ENCODE measurements at regions not wholly inside any gene's neighbourhood (a gene's known extent, or its start where the extent isn't known, plus 50 kb on each side); places are given as distances from the start of the nearest gene placed in this dataset.
"Not testable (repeated sequence)": the region's sequence is repeated elsewhere in the genome, so short reads cannot be mapped to it uniquely, and the experiment has no call there.

DNA sequence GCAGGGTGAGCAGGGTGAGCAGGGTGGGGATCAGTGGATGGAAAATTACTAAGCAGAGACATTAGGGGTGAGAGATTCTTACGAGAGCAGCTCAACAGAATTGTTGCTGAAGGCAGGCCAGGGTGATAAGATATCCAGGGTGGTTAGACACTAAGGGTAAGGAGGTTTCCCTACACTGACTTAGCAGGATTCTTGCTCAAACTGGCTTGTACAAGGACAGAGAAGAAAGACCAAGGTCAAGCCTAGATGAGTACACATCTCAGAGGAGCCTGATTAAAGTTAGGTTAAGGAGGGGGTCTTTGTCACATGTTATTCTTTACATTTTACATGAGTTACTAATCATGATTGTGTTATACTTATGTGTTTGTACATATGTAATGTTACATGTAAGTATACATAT is 262.8 kb upstream of the FANCL start:
- DNase-seq (ENCODE audit: low spot score in 2 of 2) (no peak), FAIRE-seq (no peak)

DNA sequence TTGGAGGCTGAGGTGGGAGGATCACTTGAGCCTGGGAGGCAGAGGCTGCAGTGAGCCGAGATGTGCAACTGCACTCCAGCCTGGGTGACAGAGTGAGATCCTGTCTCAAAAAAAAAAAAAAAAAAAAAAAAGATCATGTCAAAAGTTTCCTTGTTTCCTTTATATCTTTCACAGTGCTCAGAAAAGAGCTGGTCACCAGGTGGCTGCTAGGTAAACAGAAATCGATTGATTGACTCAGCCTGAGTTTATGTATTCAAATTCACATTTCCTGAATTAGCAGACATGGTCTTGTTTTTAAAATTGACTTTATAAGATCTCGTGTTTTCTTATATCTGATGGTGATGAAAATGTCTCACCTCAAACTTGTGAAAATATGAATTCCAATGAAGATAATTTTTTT is 261.8 kb upstream of the FANCL start:
- DNase-seq (ENCODE audit: low spot score in 2 of 2) (no peak), FAIRE-seq (no peak)

DNA sequence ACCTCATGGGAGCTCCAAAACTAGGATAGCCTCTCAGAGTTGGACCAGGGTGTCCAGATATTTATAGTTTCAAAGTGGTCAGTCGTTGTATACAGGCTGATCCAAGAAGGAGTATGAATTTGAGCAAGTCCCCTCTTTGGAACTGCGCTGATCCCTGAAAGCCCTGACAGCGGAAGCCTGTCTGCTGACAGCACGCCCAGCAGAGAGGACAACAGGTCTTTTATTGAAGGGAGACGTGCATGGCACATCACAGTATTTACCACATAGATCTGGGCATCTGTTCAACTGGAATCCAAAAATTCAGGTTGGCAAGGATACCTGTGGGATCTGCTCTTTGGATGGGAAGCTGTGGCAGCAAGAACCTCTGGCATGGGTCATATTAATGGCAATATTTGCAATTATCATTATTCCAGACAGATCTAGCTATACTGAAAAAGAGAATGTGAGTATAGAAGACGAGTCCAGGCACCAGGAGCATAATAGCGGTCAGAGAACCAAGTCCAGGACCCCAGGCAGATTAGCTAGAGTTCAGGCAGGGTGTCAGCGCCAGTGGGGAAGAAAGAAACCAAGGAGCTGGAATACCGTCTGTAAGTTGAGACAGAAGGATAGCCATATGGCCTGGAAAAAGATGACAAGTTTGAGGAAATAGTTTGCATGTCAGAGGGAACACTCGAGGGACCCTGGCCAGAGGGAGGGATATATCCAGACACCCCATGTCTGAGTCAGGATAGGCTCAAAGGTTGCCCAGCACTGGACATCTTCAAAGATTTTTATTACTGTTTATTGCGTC is 260.4 kb upstream of the FANCL start:
- DNase-seq (ENCODE audit: low spot score in 2 of 2) = no peak
- no peak for FAIRE-seq

DNA sequence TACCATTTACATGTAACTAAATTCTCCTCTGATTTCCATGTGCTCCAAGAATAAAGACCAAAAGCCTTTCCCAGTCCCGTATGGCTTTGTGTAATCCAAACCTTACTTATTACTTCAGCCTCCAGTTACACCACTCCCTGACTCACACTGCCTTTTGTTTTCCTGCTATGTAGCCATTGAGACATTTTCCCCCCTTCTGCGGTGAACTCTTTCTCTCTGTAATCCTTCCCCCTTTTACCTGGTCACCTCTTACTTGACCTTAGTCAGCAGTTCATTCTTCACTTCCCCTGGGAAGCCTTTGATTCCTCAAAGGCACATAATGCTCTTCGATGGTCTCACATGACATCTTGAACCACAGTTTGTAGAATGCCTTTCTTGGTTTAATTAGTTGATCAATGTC is 256.0 kb upstream of the FANCL start:
- no peak for DNase-seq (ENCODE audit: low spot score in 2 of 2)
- FAIRE-seq = no peak

DNA sequence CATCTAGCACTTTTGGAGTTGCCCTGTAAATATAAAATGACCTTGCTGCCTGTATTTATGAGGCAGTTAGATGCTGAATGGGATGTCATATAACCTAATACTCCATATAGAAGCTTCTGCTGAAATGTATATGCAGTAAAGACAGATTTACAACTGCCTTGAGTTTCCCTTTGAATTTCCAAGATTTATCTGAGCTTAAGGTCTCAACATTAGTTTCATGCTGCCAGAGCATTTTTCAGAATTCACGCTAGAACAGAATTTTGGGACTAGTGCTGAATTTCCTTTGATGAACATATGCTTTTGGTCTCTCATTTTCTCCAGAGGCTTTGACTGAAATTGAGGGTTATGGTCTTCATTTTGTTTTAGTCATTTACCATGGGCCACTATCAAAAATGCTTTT is 254.7 kb upstream of the FANCL start:
- DNase-seq (ENCODE audit: low spot score in 2 of 2) (no peak), FAIRE-seq (no peak)

DNA sequence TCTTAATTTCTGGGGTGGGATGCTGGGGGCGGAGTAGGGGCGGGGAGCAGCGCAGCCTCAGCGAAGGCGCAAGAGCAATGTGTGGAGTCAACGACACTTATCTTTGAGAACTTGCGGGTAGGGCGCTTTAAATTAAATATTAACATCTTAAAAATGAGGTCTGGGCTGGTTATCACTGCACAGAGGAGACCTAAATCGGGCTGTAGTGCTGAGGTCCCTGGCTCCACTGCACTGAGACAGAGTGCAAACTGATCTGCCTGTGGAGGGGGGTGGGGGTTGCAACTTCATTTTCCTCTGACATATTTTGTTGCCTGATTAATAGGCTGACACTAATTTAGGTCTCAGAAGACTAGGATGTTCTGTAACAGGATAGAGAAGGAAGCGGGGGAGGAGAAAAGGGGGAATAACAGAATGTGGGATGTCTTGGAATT is 253.0 kb upstream of the FANCL start:
- no peak for FAIRE-seq
- no peak for DNase-seq (ENCODE audit: low spot score in 2 of 2)

DNA sequence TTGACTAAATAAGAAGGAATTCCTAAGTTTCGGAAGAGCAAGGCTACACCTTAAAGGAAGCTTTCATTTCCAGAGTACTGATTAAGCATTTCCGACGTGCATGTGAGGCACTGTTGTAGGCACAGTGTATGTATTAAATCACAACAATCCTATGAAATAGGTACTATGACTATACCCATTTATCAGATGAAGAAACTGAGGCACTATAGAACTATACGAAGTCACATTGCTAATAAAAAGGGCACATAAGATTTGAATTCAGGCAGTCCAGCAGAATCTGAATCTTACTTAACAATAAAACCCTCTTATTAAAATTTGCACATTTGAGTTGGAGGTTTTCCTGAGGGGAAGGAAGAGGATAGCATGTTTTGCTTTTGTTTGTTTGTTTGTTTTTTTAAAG is 243.5 kb upstream of the FANCL start:
- DNase-seq (ENCODE audit: low spot score in 2 of 2) = no peak
- no peak for FAIRE-seq

DNA sequence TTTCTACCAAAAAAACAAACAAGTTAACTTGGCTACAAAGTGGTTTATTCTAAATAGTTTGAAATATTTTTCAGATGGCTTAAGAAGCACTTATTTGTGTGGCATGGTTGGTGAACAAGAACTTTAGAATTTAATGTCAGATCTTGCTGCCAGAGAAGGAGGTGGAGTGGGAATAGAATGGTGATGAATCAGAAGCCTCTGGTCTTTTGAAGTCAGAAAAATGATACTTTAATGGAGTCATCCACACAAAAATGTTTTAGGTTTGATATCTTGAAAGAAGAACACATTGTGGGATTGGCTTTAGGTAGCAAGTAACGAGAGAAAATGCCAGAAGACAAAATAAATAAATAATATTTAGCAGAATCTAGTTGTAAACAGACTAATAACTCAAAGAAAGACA is 243.1 kb upstream of the FANCL start:
- FAIRE-seq = no peak
- DNase-seq (ENCODE audit: low spot score in 2 of 2) = no peak

DNA sequence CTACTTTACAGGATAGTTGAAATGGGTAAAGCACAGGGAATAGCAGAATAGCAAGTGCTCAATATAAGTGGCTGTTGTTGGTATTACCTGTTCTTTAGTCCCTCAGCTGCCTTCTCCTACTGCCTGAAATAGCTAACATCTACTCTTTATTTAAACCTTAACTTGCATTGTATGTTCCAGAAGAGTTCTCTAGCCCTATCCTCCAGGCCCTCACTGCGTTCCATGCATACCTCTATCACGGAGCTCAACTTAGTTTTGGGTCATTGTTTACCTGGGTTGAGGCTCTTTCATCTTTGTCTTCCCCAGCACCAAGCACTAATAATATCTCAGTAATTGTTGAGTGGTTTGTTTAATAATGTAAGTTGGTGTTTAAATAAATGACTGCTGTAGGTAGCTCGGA is 242.2 kb upstream of the FANCL start:
- FAIRE-seq = no peak
- no peak for DNase-seq (ENCODE audit: low spot score in 2 of 2)

DNA sequence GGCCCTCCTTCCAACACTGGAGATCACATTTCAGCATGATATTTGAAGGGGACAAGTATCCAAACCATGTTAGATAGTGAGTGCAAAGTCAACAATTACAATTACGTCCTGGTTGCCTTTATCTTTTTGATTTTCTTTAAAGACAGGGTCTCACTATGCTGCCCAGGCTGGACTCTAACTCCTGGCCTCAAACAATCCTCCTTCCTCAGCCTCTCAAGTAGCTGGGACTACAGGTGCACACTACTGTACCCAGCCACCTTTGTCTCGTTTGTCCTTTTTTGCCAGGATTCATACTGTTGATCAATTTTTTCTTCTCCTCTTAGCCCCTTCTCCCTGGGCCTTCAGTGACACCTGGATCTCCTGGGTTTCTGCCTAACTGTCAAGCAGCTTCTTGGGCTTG is 240.5 kb upstream of the FANCL start:
- DNase-seq (ENCODE audit: low spot score in 2 of 2) (no peak), FAIRE-seq (no peak)

DNA sequence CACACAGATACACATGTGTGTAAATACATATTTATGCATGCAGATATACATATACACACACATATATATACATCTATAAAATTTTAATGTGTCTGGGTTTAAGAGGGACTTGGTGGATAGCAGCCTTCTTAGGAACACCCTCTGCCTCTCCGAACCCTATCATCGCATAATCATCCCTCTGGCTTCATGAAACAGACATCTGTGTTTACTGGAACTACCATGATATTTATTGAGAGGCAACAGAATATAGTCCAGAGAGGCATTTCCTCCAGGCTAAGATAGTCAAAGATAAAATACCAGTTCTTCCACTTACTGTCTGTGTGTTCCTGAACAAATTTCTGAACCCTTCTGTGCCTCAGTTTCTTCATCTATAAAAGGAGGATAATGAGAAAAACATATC is 239.0 kb upstream of the FANCL start:
- FAIRE-seq (no peak), DNase-seq (ENCODE audit: low spot score in 2 of 2) (no peak)

DNA sequence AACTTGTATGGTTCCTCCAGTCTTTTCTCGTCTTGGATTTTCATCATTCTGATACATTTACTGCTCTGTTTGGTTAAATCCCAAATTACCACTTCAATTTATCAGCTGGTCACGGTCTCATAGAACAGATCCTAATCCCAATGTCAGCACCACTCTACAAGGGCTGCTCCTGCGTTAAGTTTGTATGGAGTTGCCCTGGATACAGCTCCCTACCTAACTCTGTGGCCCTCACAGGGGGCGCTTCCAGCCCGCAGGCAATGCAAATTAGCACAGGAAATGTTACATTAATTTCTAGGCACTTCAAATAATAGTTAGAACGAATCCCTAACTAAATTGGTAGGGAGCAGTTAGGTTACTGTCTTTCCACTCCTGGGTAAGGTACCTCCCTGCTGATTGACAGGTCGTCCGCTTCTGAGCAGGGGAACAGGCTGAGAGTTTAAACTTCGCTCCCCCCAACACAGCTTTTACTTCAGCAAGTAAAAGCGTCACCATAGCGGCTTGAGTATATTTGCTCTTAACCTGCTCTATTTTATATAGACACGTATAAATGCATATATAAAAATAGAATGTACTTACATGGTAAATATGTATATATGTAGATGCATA is 238.5 kb upstream of the FANCL start:
- FAIRE-seq (no peak), DNase-seq (ENCODE audit: low spot score in 2 of 2) (no peak)

DNA sequence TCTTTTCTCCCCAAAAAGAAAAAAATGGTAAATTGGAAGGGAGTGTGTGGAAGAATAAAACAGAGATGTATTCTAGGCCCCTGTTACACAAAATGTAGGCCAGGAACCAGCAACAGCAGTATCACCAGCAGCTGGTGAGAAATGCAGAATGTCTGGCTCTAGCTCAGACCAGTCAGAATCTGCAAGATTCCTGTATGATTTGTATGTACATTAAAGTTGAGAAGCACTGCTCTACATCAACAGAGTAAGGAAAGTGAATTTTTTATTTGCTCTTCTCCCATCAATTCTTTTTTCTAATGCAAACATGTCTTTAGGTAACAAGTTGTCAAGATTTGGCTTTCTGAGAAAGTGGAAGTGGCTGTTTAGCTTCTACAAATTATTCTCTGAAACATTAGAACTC is 235.4 kb upstream of the FANCL start:
- DNase-seq (ENCODE audit: low spot score in 2 of 2) (no peak), FAIRE-seq (no peak)

DNA sequence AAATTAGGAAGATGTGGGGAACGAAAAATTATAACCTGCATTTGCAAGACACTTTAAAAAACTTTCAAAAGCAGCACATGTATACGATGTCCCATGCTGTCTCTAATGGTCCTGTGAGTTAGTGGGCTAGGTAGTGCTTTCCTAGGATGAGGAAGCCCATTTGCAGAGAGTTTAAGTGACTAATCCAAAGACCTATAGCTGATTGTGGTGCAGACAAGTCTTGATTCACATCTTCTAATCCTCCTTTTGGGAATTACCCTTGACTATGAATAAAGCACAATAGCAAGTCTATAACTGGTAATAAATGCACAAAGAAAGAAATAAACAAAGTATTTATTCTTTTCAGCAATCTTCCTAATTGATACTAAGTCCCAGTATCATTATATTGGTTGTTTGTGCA is 234.6 kb upstream of the FANCL start:
- FAIRE-seq (no peak), DNase-seq (ENCODE audit: low spot score in 2 of 2) (no peak)

DNA sequence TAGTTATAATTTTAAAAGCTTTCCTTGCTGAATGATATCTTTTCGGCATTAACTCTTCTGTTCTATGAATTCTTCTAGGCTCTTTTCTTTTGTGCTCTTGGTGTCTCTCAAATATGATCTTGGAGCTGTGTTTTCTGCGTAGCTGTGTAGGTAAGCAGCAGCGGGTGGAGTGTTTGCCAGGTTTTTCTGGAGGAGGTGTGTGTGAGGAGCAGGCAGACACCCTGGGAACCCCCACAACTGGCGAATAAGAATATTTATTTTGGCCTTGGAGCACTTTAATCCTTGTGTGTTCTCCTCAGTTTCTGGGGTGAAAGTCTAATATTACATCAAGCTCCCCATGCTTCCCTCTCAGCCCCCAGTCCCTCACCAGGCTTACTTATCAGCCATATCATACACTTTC is 232.0 kb upstream of the FANCL start:
- FAIRE-seq = no peak

DNA sequence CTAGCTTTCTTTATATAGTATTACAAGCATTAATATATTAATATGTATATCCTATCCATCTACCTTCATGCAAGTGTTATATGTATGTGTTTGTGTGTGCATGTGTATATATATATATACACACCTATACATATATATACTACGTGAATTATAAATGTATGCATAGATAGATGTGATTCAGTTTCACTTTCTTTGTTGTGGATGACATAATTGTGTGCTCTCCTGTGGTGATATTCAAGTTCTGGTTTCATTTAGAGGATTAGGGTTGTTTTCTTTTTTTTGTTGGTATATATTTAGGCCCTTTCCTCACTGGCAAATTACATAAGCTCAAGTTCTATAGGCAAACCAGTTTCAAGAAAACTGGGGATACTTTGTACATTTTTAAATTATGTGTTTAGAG is 225.7 kb upstream of the FANCL start:
- DNase-seq (ENCODE audit: low spot score in 2 of 2) (no peak), FAIRE-seq (no peak)

More for the DNA sequence above, 232.0 kb upstream of the FANCL start:
- no peak for DNase-seq (ENCODE audit: low spot score in 2 of 2)

DNA sequence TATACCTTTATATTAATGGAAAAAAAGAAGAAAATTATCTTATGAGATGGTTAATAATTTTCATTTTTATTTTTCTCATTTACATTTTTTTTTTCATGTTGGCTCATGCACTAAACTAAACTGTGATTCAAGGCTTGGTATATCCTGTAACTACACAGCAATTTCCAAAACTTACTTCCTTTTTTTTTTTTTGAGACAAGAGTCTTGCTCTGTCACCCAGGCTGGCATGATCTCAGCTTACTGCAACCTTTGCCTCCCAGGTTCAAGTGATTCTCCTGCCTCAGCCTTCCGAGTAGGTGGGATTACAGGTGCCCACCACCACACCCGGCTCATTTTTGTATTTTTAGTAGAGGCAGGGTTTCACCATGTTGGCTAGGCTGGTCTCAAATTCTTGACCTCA is 224.9 kb upstream of the FANCL start:
- DNase-seq (ENCODE audit: low spot score in 2 of 2); FAIRE-seq: not testable (repeated sequence)

DNA sequence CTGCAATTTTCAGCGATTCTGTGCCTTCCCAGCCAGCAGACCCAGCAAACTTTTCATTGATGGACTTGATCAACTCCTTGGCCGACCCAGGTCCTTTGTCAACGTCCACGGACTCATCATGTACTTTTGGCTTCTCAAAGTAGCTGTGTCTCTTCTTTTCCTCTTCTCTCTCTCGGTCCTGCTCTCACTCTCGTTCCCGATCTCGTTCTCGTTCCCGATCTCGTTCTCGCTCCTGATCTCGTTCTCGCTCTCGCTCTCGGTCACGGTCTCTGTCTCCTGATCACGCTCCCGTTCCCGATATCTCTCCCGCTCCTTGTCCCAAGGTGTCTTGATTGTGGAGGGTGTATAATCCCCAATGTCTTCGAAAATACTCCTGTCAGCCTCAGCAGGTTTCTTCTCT is 219.5 kb upstream of the FANCL start:
- DNase-seq (ENCODE audit: low spot score in 2 of 2) (no peak), FAIRE-seq (no peak)

DNA sequence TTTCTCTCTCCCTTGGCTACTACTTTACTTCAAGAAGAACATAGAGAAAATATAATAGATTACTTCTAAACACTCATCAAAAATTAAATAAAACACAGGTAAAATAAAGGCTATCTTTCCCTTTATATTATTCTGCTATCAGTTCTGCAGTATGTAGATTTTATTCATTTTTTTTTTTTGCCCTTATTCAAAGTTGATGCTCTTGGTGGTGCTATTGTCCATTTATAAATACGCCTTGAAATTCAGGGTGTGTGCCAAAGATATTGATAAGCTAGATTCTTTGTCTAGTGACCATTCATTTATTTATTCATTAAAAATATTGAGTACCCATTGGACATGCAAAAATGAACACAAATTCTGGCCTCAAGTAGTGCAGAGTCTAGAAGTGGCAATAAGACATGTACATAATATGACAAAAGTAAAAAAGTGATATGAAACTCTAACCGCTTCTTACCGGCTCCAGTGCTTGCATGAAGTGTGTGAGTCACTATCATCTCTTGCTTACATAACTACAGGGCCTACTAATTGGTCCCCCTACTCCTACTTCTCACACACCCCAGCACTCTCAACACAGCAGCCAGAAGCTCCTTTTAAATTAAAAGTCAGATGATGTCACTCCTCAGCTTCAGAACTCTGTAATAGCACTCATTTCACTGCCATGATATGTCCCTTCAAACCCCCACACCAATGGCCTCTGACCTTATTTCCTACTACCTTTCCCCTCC is 208.3 kb upstream of the FANCL start:
- DNase-seq (ENCODE audit: low spot score in 2 of 2) (no peak), FAIRE-seq (peak; percentile 82)

DNA sequence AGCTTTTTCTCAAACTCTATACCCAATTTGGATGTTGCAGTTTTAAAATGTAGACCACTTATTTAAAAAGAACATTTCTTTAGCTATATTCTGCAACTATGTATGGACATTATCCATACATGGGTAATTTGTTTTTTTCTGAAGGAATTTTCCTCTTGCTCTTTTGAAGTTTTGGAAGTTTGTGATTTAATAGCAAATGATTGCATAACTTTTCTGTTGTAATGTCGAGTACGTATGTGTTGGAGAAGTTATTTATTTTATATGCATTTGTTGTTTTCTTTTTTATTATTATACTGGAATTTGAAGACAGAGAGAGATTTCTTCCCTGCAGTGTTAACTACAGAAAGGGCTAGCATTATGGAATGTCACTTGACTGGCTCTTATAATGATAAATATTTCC is 207.7 kb upstream of the FANCL start:
- FAIRE-seq (peak; percentile 8), DNase-seq (ENCODE audit: low spot score in 2 of 2) (no peak)

DNA sequence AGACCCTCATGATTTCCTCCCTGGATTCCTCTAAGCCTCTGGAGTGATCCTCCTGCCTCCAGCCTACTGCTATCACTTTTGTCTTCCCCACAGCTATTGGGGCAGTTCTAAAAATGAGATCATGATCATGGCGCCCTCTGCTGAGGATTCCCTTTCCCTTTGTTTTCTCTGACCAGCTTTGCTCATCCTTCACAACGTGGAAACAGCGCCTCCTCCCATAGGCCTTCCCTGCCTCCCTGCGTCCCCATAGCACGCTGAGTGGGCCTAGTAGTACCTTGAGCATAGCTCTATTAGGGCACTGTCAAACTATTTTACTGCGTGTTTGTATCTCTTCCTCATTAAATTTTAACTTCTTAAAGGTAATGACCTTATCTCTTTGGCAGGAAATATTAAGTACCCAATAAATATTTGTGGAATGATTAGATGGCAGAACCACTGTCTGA is 207.0 kb upstream of the FANCL start:
- peak in 1 of 2 donors; percentile 8 for DNase-seq (ENCODE audit: low spot score in 2 of 2)
- peak; percentile 59 for FAIRE-seq

DNA sequence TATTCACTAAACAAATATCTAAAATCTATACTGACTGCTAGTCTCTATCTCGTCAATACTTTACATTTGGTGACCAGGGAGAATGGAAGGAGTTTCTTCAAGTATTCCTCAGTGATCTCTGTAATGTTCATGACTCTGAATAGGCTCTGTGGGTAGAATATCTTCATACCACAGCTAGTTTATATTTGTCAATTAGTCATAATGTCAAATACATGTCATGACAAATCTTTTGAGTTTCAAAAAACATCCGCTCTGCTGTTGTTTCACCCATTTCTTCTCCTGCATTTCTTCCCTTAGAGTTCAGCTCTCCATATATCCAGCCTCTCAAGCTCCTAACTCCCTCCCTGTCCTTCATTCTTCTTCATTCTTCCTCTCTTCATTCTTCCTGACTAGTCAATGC is 206.5 kb upstream of the FANCL start:
- no peak for DNase-seq (ENCODE audit: low spot score in 2 of 2)
- no peak for FAIRE-seq
